Non-pigmented ciliary epithelial cell (primary cell): ENCODE measurements at regions not wholly inside any gene's neighbourhood (a gene's known extent, or its start where the extent isn't known, plus 50 kb on each side); places are given as distances from the start of the nearest gene placed in this dataset.

Experiments
- DNase-seq: peaks from one replicate; pipeline ENCODE4 v3.0.0-alpha.2; 2010; ENCODE audit warnings: low read depth

GRCh38 chr11:95585069-95585751 lies 204.4 kb downstream of the FAM76B start:
- no peak for DNase-seq

- no peak for DNase-seq
These were observed 205.0 kb downstream of the FAM76B start for GRCh38 chr11:95584589-95584988.

DNA sequence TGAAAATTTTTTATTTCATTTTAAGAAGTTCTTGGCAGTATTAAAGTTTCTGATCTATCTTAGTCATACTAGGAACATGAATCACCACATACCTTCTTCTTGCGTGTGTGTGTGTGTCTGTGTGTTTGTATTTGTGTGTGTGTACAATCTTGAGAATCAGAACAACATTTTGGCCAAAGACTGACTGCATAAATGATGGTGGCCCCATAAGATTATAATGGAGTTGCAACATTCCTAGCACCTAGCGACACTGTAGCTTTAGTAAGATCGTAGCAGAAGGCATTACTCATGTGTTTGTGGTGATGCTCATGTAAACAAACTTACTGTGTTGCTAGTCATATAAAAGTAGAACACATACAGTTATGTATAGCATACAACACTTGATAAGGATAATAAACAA lies 205.4 kb downstream of the FAM76B start:
- no peak for DNase-seq

GRCh38 chr11:95577716-95578460 lies 211.7 kb downstream of the FAM76B start:
- no peak for DNase-seq

- no peak for DNase-seq
These were observed 213.3 kb downstream of the FAM76B start for GRCh38 chr11:95576146-95576845.

GRCh38 chr11:95575517-95575916 lies 214.1 kb downstream of the FAM76B start:
- no peak for DNase-seq

DNA sequence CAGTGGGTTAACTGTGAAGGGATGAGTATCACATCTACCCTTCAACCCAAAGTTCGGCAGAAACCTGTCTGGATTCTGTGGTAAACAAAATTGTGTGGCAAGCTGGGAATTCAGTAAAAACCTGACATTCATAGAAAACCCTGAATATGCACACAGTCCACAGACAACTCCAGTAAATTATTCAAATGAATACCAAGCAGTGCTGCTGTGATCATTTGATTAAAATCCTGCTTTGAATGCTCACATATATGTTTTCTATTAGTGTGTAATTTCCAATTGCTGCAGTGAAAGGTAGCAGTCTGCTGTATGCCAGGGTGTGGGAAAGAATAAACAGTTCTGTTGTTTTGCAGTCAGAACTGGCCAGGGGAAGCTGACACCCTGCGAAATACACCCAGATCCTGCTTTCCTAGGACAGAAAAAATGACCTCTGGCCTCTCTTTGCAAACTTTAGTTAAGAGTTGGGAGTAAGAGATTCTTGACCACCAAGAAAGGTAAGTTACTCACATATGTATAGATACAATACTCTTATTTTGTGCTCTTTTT lies 217.8 kb downstream of the FAM76B start:
- no peak for DNase-seq

- no peak for DNase-seq
These were observed 218.7 kb downstream of the FAM76B start for GRCh38 chr11:95570845-95571244.

DNA sequence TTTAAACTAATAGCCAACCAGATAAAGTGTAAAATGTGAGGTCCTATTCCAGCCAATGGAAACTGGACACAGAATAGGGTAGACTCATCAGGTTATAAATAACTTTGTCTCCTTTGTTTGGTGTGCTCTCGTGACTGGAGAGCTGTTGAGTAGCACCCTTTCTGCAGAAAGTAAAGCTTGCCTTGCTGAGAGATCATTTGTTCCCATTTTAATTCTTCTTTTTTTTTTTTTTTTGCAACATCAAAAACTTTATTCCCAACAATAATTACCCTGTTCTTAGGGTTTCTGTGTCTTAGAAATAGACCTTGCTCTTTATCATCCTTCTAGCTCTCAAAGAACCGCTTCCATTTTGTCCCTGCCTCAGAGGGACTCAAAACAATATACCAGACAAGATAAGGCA lies 220.4 kb downstream of the FAM76B start:
- DNase-seq = no peak

DNA sequence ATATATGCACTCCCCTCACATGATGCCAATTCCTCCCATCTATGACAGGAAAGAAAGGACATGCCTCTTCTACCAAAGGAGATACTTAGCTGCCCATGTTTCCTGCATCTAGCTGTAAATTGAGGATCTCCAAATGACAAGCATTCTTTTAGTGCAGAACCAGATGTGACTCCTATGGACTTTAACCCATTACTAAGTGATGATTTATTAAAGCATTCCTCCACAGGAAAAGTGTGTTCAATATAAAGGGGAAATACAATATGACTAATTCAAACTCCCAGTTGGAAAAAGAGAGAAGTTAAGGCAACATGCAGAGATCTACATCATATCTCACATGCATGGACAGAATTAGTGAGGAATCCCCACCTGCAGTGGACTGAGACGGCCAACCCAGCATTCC lies 221.3 kb downstream of the FAM76B start:
- DNase-seq = no peak

GRCh38 chr11:95567685-95568084 lies 221.9 kb downstream of the FAM76B start:
- DNase-seq = no peak

GRCh38 chr11:95566211-95566610 lies 223.4 kb downstream of the FAM76B start:
- DNase-seq = no peak

DNA sequence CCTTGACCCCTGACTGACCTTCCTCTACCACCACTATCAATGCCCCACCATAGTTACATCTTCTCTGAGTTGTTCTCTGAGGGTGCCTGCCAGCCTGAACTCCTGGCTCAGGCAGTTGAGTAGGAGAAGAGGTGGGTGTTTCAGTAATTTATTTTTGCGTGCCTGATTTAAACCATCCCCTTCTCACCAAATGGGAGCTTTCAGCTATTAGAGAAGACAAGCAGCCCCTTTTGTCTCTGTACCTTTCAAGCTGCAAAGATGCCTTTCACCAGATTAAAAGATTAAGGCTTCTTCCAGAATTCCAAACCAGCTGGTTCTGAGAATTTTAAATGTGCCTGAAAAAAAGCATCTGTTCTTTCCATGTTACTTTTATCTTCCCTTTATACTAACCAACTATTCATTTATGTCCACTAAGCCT lies 223.8 kb downstream of the FAM76B start:
- no peak for DNase-seq

- no peak for DNase-seq
These were observed 225.7 kb downstream of the FAM76B start for GRCh38 chr11:95563859-95564258.

DNA sequence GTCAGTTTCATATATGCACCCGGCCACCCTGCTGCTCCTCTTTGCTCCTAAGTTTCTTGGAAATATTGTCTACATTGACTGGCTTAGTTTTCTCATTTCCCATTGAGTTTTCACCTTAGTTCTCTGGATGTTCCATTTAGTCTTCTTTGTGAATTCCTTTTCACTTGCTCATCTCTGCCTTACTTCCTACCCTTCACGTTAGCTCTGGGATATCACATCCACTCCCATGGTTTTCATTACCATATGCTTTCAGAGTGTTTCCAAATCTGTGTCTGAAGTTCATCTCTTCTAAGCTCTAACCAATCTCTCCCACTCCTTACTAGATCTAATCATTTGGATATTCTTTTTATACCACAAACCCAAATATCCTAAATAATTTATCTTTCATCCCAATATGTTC lies 226.4 kb downstream of the FAM76B start:
- no peak for DNase-seq

DNA sequence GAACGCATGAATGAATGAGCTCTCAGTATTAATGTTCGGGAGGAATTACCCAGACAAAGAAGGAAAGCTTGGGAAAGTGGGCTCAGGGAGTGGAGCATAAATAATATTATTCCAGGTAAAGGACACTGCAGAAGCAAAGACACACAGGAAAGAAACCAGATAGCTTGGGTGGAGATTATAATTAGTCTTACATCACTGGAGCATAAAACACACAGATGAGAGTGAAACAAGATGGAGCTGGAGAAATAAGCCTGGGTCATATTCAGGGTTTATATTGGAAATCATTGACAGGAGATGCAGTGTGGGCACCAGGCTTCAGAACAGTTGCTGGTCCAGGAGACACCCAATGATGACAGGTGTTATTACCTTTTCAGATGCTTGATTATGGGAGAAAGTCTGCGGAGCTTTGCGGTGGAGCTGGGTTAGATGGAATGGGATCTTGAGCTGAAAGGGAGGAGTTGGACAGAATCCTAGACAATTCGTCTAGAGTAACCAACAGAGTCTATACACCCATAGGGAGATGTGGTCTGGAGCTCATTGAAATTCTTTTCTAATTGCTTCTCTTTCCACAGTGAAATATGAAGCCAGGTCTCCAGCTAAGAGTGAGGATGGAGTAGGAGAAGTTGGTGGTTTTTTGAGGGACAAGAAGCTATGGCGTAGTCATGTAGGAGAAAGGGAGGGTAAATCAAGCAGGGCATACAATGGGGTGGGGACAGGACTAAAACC lies 227.2 kb downstream of the FAM76B start:
- DNase-seq = no peak

GRCh38 chr11:95559899-95560298 lies 229.7 kb downstream of the FAM76B start:
- DNase-seq = no peak

GRCh38 chr11:95557376-95557775 lies 232.2 kb downstream of the FAM76B start:
- no peak for DNase-seq

DNA sequence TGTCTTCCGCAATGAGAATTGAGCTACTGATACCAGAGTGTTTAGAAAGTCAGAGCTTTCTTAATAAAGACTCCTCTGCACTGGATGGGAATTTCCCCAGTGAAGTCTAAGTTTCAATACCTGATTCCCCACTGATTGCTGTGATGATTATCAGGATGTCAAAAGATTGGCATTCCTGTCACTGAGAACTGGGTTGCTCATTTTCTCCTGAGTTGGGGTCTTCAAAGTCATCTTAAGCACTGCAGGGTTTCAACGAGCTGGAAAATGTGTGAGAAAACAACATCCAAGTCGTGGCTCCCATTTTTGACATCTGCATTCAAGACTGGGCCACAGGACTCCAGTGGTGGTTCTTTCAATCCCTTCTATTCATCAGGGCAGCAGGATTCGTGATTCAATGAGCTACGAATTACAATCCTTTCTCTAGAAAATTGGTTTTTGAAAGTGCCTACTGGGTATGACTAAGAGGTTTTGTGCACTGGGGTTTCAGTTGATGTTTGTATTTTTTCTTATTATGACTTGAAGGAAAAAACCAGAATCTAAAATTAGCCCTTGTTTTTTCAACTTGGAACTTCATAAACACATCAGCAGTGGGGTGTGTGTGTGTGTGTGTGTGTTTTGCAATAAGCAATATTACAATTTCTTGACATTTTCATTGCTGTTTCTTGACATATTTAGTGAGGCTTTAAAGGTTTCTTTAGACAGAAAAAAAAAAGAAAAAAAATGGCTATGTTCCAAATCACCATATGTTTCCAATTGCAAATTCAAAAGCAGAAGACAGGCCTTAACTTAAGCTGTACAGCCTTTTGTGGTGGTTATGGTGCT lies 233.0 kb downstream of the FAM76B start:
- DNase-seq = no peak

DNA sequence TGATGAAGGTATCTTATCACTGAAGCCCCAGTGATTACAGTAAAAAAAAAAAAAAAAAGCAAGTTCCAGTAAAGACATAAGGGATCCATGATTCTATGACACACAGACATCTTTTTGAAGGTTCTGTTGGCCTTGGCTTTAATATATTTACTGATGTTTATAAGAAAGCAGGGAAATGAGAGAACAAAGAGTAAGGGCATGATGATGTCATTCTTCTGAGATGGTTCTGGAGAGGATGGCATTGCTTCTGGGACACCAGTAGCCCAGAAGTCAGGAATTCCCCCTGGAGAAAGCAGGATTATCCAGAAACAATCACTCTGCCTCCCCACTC lies 233.6 kb downstream of the FAM76B start:
- DNase-seq = no peak

- DNase-seq = no peak
These were observed 234.7 kb downstream of the FAM76B start for GRCh38 chr11:95554911-95555310.
